ENCODE measurements at regions not wholly inside any gene's neighbourhood (a gene's known extent, or its start where the extent isn't known, plus 50 kb on each side); places are given as distances from the start of the nearest gene placed in this dataset.

- TF ChIP-seq CTCF (IDR thresholded peaks at IDR 0.05 in 2 of 3, conservative IDR thresholded peaks at IDR 0.05 in 1 of 3; ENCODE audit: control insufficient read depth in 2 of 3, extremely low read depth in 1 of 3, insufficient read depth in 1 of 3, low read depth in 3 of 3, low read length in 3 of 3) (no peak), FOXM1 (IDR thresholded peaks at IDR 0.05; ENCODE audit: low read depth, low read length) (no peak), BHLHE40 (IDR thresholded peaks at IDR 0.05; ENCODE audit: borderline replicate concordance in 1 of 2, low read depth in 2 of 2, low read length in 1 of 2) (no peak), HDGF (IDR thresholded peaks at IDR 0.05) (no peak), ZNF24 (IDR thresholded peaks at IDR 0.05) (no peak), POLR2AphosphoS5 (IDR thresholded peaks at IDR 0.05; ENCODE audit: low read length) (no peak), GABPA (IDR thresholded peaks at IDR 0.05; ENCODE audit: low read depth) (no peak), HDAC2 (IDR thresholded peaks at IDR 0.05) (no peak), MAX (IDR thresholded peaks at IDR 0.05; ENCODE audit: low read depth, low read length) (no peak), CEBPB (IDR thresholded peaks at IDR 0.05; ENCODE audit: borderline replicate concordance in 1 of 2, low read depth in 2 of 2, low read length in 2 of 2) (no peak), TCF3 (IDR thresholded peaks at IDR 0.05; ENCODE audit: borderline replicate concordance, insufficient read depth, low read depth, low read length) (no peak), POLR2A (IDR thresholded peaks at IDR 0.05; ENCODE audit: low read depth, low read length) (no peak)
Measured at GRCh38 chr7:56188823-56189346, 72.7 kb upstream of the NUPR2 start.

Measured in GM12878 (cell line).